Right lobe of liver (tissue), 6 donors: ENCODE measurements at regions not wholly inside any gene's neighbourhood (a gene's known extent, or its start where the extent isn't known, plus 50 kb on each side); places are given as distances from the start of the nearest gene placed in this dataset.

Experiments
- ATAC-seq, 4 donors: fragments of 200-7000 bp; cut with Tn5 transposase; one replicate each; pipeline ENCODE4 v1.9.1; 2020; ENCODE audit warnings: mild to moderate bottlenecking in 4 of 4, moderate library complexity in 4 of 4
- DNase-seq, 3 donors: peaks; one replicate each; pipeline ENCODE4 v3.0.0-alpha.2; 2020
- H3K27ac ChIP-seq, 3 donors: fragments of 200-600 bp; one replicate each; pipeline ENCODE4 v1.8.0; 2022
- H3K27me3 ChIP-seq, 2 donors: fragments of 200-600 bp; one replicate each; pipeline ENCODE4 v1.8.0; 2022
- H3K36me3 ChIP-seq, 4 donors: fragments of 200-600 bp; sonication (generic) in 1 of 4; one replicate each; pipeline versions ENCODE4 v1.5.1 to v1.8.0; 2017 to 2022; ENCODE audit warnings: control low read depth in 1 of 4
- H3K4me1 ChIP-seq, 4 donors: fragments of 200-600 bp; sonication (generic) in 1 of 4; one replicate each; pipeline versions ENCODE4 v1.5.1 to v1.8.0; 2017 to 2022; ENCODE audit warnings: control low read depth in 1 of 4
- H3K4me3 ChIP-seq, 3 donors: fragments of 200-600 bp; one replicate each; pipeline ENCODE4 v1.8.0; 2022
- H3K9me3 ChIP-seq, 4 donors: fragments of 200-600 bp; sonication (generic) in 1 of 4; one replicate each; pipeline versions ENCODE4 v1.5.1 to v1.8.0; 2017 to 2022; ENCODE audit warnings: control low read depth in 1 of 4
- POLR2A ChIP-seq: fragments of 450-650 bp; IDR thresholded peaks from one replicate; pipeline ENCODE4 v1.6.1; 2017; ENCODE audit warnings: antibody characterized with exemption, mild to moderate bottlenecking
- WGBS: methylation state at CpG from one replicate; pipeline ENCODE4 v1.1.6; 2018; ENCODE audit warnings: low coverage, low lambda C conversion rate; ENCODE audit not compliant: insufficient coverage; ENCODE audit errors: missing lambda C conversion rate; 5-methylcytosine and 5-hydroxymethylcytosine counted together
- intact Hi-C, 2 donors: fragments of 100-400 bp; cut with DNase I; formaldehyde crosslinking; loops; one replicate each; pipeline versions ENCODE4 v1.11.2 to v1.14.1; 2022
- TF ChIP-seq, protein P1 (sequence below), 4 donors: fragments of 200-600 bp in 3 of 4; fragments of 450-650 bp in 1 of 4; IDR thresholded peaks; one replicate each; pipeline versions ENCODE4 v1.5.1 to v1.8.0; 2016 to 2022; ENCODE audit warnings: antibody characterized with exemption in 4 of 4, mild to moderate bottlenecking in 2 of 4
- donor health status: DM: no; HTN: yes; CAD: no.
- donor health status: DM: no; HTN: no; CAD: no.
- donor health status: DM: no; HTN: no; CAD: no.
- donor health status: DM: no; HTN: yes; CAD: no.
- donor health status: DM: no; HTN: yes; CAD: no.

DNA sequence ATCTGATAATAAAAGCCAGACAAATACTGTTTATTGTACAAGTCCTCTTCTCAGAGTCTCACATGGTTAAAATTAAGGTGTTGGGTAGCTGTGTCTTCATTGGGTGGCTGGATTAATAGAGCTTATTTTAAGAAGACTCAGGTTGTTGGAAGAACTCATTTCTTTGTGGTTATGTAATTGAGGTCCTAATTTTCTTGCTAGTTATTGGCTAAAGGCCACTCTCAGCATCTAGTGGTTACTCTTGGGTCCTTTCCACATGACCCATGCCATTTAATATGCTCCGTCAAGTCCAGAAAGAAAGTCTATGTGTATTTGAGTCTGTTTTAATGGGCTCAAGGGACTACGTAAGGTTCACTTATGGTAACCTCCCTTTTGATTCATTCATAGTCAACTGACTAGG is 1668.6 kb upstream of the AGA start:
- 67% methylated on average over 2 of the region's 2 CpGs for WGBS
- Histone ChIP-seq H3K36me3 (no peaks in the 10 kb centered on the region), H3K9me3 (no peaks in the 10 kb centered on the region), H3K27ac (no peak overlapping the region), H3K4me3 (no peak overlapping the region), H3K27me3 (no peaks in the 10 kb centered on the region), H3K4me1 (no peaks in the 10 kb centered on the region)
- ATAC-seq, result no peak
- intact Hi-C loops, result no loop called here
- TF ChIP-seq, protein P1, sequence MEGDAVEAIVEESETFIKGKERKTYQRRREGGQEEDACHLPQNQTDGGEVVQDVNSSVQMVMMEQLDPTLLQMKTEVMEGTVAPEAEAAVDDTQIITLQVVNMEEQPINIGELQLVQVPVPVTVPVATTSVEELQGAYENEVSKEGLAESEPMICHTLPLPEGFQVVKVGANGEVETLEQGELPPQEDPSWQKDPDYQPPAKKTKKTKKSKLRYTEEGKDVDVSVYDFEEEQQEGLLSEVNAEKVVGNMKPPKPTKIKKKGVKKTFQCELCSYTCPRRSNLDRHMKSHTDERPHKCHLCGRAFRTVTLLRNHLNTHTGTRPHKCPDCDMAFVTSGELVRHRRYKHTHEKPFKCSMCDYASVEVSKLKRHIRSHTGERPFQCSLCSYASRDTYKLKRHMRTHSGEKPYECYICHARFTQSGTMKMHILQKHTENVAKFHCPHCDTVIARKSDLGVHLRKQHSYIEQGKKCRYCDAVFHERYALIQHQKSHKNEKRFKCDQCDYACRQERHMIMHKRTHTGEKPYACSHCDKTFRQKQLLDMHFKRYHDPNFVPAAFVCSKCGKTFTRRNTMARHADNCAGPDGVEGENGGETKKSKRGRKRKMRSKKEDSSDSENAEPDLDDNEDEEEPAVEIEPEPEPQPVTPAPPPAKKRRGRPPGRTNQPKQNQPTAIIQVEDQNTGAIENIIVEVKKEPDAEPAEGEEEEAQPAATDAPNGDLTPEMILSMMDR (IDR thresholded peaks at IDR 0.05), result no peak
- no peak for TF ChIP-seq POLR2A
- DNase-seq, result no peak

DNA sequence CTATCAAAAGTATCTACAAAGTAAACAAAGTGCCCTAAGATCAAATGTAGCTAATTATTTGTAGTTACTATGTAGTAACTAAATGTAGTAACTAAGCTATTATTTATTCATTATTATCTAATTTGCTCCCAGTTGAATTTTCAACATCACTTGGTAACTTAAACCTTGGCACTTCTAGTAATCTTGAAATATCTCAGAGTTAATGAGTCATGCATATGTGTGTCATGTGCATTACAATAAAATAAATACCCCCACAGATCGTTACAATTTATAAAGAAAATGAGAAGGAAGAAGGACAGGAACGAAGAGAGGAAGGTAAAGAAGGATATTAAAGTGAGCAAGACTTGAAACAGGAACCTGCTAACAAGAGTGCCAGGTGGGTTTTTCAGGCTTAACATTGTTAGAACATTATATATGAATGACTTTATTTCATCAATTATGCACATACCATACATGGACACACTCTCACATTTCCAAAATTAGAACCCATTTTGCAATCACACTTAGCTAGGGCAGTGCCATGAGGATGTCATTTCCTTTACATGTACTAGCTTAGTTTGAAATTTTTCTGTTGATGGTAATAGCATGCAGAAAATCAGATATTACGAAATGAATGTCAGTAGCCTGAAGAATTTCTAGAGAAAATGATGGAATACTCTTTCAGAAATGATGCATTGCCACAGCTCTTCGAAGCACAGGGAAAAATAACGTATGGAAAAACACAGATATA is 1670.4 kb upstream of the AGA start:
- 14% methylated on average over 5 of the region's 5 CpGs for WGBS
- Histone ChIP-seq H3K9me3 (no peaks in the 10 kb centered on the region), H3K27ac (no peak overlapping the region), H3K4me3 (no peak overlapping the region), H3K4me1 (no peaks in the 10 kb centered on the region), H3K36me3 (no peaks in the 10 kb centered on the region), H3K27me3 (no peaks in the 10 kb centered on the region)
- ATAC-seq, result no peak
- no peak for TF ChIP-seq POLR2A
- TF ChIP-seq, protein P1 (IDR thresholded peaks at IDR 0.05), result no peak
- intact Hi-C loops, result no loop called here
- DNase-seq, result no peak

DNA sequence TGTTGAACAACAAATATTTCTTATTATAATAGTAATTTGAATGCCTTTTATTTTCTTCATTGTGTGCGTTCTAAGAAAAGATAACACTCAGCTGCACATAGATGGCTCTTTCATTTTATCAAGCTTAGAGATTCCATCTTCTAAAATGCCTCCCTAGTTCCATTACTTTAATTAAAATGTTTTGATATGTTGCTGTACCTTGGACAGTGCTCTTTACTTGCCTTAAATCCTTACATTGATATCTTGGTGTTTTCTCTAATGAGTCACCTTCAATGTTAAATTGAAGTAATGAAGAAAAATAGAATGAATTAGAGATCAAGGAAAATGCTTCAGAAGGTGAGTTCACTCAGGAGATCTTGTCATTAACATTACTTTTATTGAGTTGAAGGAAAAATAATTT is 1672.4 kb upstream of the AGA start:
- Histone ChIP-seq H3K27ac (no peak overlapping the region), H3K36me3 (no peaks in the 10 kb centered on the region)

DNA sequence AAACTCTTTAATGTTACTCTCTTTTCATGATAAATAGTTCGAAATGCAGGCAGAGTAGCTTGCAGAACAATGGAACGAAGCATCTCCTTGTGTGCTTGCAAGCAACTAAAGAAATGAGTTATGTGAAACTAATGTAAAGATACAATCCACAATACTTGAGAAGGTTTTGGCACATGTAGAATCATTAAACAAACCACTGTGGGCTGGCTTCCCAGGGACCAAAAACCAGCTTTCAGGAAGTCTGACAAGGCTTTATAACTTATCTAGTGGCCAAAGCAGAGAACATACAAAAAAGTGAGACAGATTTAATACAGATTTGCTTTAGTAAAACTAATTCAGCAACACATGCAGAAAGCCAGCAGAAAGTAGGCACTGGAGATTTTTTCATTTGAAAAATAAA is 1673.8 kb upstream of the AGA start:
- no peak for ATAC-seq
- H3K4me1 ChIP-seq, result no peaks in the 10 kb centered on the region
- WGBS, result 31% methylated on average over 2 of the region's 2 CpGs
- DNase-seq, result no peak
- intact Hi-C loops, result no loop called here
- no peak overlapping the region for H3K27ac ChIP-seq
- no peaks in the 10 kb centered on the region for H3K27me3 ChIP-seq
- H3K9me3 ChIP-seq, result no peaks in the 10 kb centered on the region
- no peaks in the 10 kb centered on the region for H3K36me3 ChIP-seq
- no peak overlapping the region for H3K4me3 ChIP-seq
- no peak for TF ChIP-seq POLR2A
- TF ChIP-seq, protein P1 (IDR thresholded peaks at IDR 0.05), result no peak

More for the DNA sequence above, 1672.4 kb upstream of the AGA start:
- no peak for ATAC-seq
- Histone ChIP-seq H3K9me3 (no peaks in the 10 kb centered on the region), H3K4me3 (no peak overlapping the region), H3K27me3 (no peaks in the 10 kb centered on the region), H3K4me1 (no peaks in the 10 kb centered on the region)
- DNase-seq, result no peak
- TF ChIP-seq POLR2A, result no peak
- TF ChIP-seq, protein P1 (IDR thresholded peaks at IDR 0.05), result no peak
- WGBS, result 50% methylated on average over 1 of the region's 1 CpG
- intact Hi-C loops, result no loop called here

DNA sequence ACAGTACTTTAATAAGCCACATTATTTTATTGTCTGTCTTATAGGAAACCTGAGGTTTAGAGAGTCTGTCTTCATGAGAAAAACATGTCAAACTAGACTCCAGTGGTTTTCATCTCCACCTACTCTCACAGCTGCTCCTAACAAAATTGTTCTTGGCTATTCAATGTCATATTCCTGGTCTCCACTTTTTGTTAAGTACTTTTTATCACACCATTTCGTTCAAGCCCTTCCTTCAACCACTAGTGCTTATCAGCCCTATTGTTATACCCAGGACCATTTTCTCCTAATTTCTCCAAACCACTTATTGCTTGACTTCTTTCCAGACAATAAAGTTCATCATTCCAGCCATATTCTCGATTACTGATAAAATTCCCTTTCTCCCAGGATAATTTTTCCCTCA is 1674.3 kb upstream of the AGA start:
- no peaks in the 10 kb centered on the region for H3K9me3 ChIP-seq
- 8% methylated on average over 2 of the region's 2 CpGs for WGBS
- no peak overlapping the region for H3K27ac ChIP-seq
- H3K4me3 ChIP-seq, result no peak overlapping the region
- ATAC-seq, result no peak
- H3K27me3 ChIP-seq, result no peaks in the 10 kb centered on the region
- TF ChIP-seq POLR2A, result no peak
- TF ChIP-seq, protein P1 (IDR thresholded peaks at IDR 0.05), result no peak
- no peak for DNase-seq
- intact Hi-C loops, result no loop called here
- no peaks in the 10 kb centered on the region for H3K4me1 ChIP-seq
- H3K36me3 ChIP-seq, result no peaks in the 10 kb centered on the region
